ACC112 (cell line): ENCODE measurements at regions not wholly inside any gene's neighbourhood (a gene's known extent, or its start where the extent isn't known, plus 50 kb on each side); places are given as distances from the start of the nearest gene placed in this dataset.

ENCODE experiments used
- H2AFZ ChIP-seq: fragments of 200-600 bp; sonication (generic); one replicate; pipeline ENCODE4 v1.6.0; 2017; ENCODE audit warnings: antibody characterized with exemption, low read length; ENCODE audit not compliant: unreplicated experiment
- H3K27ac ChIP-seq: fragments of 200-600 bp; sonication (generic); 2 replicates; pipeline ENCODE4 v1.5.1; 2014; ENCODE audit warnings: low read depth, mild to moderate bottlenecking, antibody characterized with exemption, low read length, moderate library complexity
- H3K27me3 ChIP-seq: fragments of 200-600 bp; sonication (generic); 2 replicates; pipeline ENCODE4 v1.6.1; 2014; ENCODE audit warnings: mild to moderate bottlenecking, antibody characterized with exemption, low read length, moderate library complexity, mixed read lengths; ENCODE audit not compliant: insufficient read depth
- H3K36me3 ChIP-seq: fragments of 200-600 bp; sonication (generic); 2 replicates; pipeline ENCODE4 v1.6.1; 2016; ENCODE audit warnings: mild to moderate bottlenecking, antibody characterized with exemption, low read length, moderate library complexity, mixed read lengths; ENCODE audit not compliant: insufficient read depth
- H3K4me1 ChIP-seq: fragments of 200-600 bp; sonication (generic); one replicate; pipeline ENCODE4 v1.6.1; 2016; ENCODE audit warnings: low read length, mixed read lengths; ENCODE audit not compliant: insufficient read depth, unreplicated experiment, control insufficient read depth
- H3K4me3 ChIP-seq: fragments of 200-600 bp; sonication (generic); 2 replicates; pipeline ENCODE4 v1.5.1; 2014; ENCODE audit warnings: mild to moderate bottlenecking, low read depth, low read length
- H3K79me2 ChIP-seq: fragments of 200-600 bp; sonication (generic); one replicate; pipeline ENCODE4 v1.6.0; 2016; ENCODE audit warnings: low read length; ENCODE audit not compliant: control insufficient read depth, unreplicated experiment, insufficient read depth

GRCh38 chr3:69460034-69460433 lies 74.1 kb upstream of the FRMD4B start:
- H3K79me2 ChIP-seq: no peaks in the 10 kb centered on the region
- H3K4me1 ChIP-seq: no peaks in the 10 kb centered on the region
- H3K36me3 ChIP-seq: no peaks in the 10 kb centered on the region
- peaks cover 33% of the 10 kb centered on the region for H3K27me3 ChIP-seq
- no peak overlapping the region for H2AFZ ChIP-seq
- H3K4me3 ChIP-seq: no peak overlapping the region
- H3K27ac ChIP-seq: no peak overlapping the region

DNA sequence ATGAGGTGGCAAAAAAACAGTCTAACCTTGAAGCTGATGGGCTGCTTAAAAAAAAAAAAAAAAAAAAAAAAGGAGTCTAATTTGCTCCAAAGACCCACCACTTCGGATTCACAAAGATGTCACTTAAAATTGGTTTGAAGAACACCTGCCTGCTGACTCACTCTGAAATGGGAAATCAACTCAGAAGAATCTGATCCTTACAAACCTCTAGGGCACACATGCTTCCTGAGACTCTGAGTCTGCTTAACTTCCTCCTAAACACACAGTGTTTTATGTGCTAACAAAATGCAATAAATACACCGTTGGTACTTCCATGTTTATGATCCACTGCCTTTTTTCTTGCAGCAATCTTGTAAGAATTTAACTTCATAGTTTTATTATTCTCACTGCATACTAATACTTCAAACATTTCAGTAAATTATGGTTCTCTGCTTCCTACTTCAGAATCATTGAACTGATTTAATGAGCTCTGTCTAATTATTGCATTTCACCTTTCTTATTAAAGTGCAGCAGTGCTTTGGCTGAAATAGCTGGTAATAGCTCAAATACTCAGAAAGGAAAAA lies 73.0 kb upstream of the FRMD4B start:
- H3K79me2 ChIP-seq: no peaks in the 10 kb centered on the region
- H3K4me3 ChIP-seq: no peak overlapping the region
- H3K4me1 ChIP-seq: no peaks in the 10 kb centered on the region
- peaks cover 33% of the 10 kb centered on the region for H3K27me3 ChIP-seq
- no peaks in the 10 kb centered on the region for H3K36me3 ChIP-seq
- no peak overlapping the region for H3K27ac ChIP-seq
- no peak overlapping the region for H2AFZ ChIP-seq

GRCh38 chr3:69456631-69457030 lies 70.7 kb upstream of the FRMD4B start:
- H3K4me1 ChIP-seq: no peaks in the 10 kb centered on the region
- no peak overlapping the region for H2AFZ ChIP-seq
- H3K36me3 ChIP-seq: no peaks in the 10 kb centered on the region
- H3K27ac ChIP-seq: no peak overlapping the region
- H3K79me2 ChIP-seq: no peaks in the 10 kb centered on the region
- peaks cover 33% of the 10 kb centered on the region for H3K27me3 ChIP-seq
- no peak overlapping the region for H3K4me3 ChIP-seq

DNA sequence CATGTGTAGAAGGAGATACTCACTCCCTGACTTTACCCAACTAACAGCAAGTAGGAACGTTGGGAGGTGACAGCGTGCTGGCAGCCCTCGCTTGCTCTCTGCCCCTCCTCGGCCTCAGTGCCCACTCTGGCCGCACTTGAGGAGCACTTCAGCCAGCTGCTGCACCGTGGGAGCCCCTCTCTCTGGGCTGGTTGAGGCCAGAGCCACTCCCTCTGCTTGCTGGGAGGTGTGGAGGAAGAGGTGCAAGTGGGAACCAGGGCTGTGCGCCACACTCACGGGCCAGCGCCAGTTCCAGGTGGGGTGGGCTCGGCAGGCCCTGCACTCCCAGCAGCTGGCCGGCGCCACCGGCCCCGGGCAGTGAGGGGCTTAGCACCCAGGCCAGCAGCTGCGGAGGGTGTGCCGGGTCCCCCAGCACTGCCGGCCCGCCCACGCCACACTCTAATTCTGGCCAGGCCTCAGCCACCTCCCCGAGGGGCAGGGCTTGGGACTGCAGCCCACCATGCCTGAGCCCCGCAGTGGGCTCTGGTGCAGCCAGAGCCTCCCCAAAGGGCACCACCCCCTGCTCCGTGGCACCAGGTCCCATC lies 68.4 kb upstream of the FRMD4B start:
- Histone ChIP-seq H3K79me2 (no peaks in the 10 kb centered on the region), H2AFZ (no peak overlapping the region), H3K4me1 (no peaks in the 10 kb centered on the region), H3K36me3 (no peaks in the 10 kb centered on the region), H3K4me3 (no peak overlapping the region), H3K27ac (no peak overlapping the region), H3K27me3 (peaks cover 30% of the 10 kb centered on the region)

DNA sequence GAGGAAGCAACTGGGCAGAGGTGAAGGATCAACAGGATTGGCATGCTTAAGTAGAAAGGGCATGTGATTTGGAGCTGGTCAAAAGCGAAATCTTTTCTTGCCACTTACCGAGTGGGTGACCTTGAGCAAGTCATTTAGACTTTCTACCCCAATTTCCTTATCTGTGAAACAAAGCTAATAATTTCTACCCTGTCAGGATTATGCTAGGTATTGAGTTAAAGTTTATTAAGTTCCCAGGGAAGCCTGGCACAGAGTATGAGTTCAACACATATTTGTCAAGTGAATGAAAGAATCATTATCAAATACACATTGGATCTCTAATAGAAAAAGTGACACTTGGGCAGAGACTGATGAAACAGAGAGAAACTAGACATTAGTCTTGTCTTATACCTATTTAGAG lies 66.4 kb upstream of the FRMD4B start:
- Histone ChIP-seq H2AFZ (no peak overlapping the region), H3K4me3 (no peak overlapping the region), H3K27ac (no peak overlapping the region), H3K36me3 (no peaks in the 10 kb centered on the region), H3K27me3 (peaks cover 12% of the 10 kb centered on the region), H3K79me2 (no peaks in the 10 kb centered on the region), H3K4me1 (no peaks in the 10 kb centered on the region)

DNA sequence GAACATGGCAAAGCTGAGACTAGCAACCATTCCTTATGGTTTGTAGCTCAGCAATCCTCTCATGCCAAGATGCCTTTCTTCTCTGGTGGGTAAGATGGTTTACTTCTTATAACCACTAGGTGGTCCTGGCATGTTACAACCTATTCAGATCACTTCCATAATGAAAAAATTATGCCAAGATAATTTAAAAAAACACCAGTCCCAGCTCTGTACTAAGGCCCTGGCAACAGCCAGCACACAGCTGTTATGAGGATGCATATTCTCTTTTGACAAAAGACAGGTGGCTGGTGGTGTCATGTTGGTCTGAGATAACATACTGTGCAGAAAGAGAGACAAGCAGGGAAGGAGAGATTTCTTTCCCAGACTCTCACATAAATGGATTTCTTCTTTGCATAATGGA lies 65.7 kb upstream of the FRMD4B start:
- Histone ChIP-seq H3K4me3 (no peak overlapping the region), H2AFZ (no peak overlapping the region), H3K4me1 (no peaks in the 10 kb centered on the region), H3K27me3 (peaks cover 5% of the 10 kb centered on the region; the same call in 1 of the 2 replicates), H3K27ac (no peak overlapping the region), H3K79me2 (no peaks in the 10 kb centered on the region), H3K36me3 (no peaks in the 10 kb centered on the region)

DNA sequence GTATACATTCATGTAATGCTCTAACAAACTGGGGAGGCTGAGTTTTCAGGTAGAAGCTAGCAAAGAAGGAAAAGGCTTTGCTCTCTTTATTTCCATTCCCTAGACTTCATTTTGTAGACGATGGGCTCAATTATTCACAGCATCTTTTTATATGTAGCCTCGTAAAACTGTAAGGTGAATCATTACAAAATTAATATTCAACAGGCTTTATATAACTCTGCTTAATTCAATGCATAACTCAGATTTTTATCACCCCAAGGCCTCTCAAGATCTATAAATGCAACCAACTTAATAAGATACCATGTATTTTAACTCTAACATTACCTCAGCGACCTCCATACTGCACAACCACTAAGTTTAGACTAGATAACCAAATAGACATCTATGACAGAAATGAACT lies 63.0 kb upstream of the FRMD4B start:
- H3K27ac ChIP-seq: no peak overlapping the region
- H3K79me2 ChIP-seq: no peaks in the 10 kb centered on the region
- no peak overlapping the region for H3K4me3 ChIP-seq
- no peaks in the 10 kb centered on the region for H3K27me3 ChIP-seq
- no peaks in the 10 kb centered on the region for H3K36me3 ChIP-seq
- no peak overlapping the region for H2AFZ ChIP-seq
- peaks cover 8% of the 10 kb centered on the region for H3K4me1 ChIP-seq

GRCh38 chr3:69446402-69447072 lies 60.6 kb upstream of the FRMD4B start:
- no peaks in the 10 kb centered on the region for H3K79me2 ChIP-seq
- H3K27me3 ChIP-seq: no peaks in the 10 kb centered on the region
- no peaks in the 10 kb centered on the region for H3K36me3 ChIP-seq
- no peak overlapping the region for H3K27ac ChIP-seq
- H2AFZ ChIP-seq: no peak overlapping the region
- H3K4me3 ChIP-seq: no peak overlapping the region
- peaks cover 8% of the 10 kb centered on the region for H3K4me1 ChIP-seq

DNA sequence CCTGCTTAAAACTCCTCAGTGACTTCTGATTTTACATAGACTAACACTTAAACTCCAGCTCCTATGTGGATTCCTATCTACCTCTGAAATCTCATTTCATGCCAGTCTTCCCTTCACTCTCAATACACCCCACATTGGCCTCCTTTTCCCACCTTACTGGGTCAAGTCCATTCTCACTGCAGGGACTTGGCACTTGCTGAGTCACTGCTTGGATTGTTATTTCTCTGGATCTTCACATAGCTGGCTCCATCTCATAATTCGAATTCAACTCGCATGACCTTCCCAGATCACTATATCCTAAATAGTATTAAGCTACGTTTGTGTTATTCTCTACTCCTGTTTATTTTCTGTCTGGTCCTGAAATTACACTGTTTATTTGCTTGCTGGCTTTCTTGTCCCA lies 59.6 kb upstream of the FRMD4B start:
- no peaks in the 10 kb centered on the region for H3K36me3 ChIP-seq
- H3K27ac ChIP-seq: no peak overlapping the region
- H3K79me2 ChIP-seq: no peaks in the 10 kb centered on the region
- H2AFZ ChIP-seq: no peak overlapping the region
- peak overlapping the region; percentile 72 for H3K4me3 ChIP-seq
- peaks cover 8% of the 10 kb centered on the region for H3K4me1 ChIP-seq
- no peaks in the 10 kb centered on the region for H3K27me3 ChIP-seq

GRCh38 chr3:69445024-69445423 lies 59.1 kb upstream of the FRMD4B start:
- no peak overlapping the region for H3K27ac ChIP-seq
- no peaks in the 10 kb centered on the region for H3K79me2 ChIP-seq
- no peaks in the 10 kb centered on the region for H3K36me3 ChIP-seq
- H2AFZ ChIP-seq: peak overlapping the region; percentile 82
- H3K27me3 ChIP-seq: no peaks in the 10 kb centered on the region
- H3K4me3 ChIP-seq: peak overlapping the region; percentile 72
- H3K4me1 ChIP-seq: peaks cover 8% of the 10 kb centered on the region

GRCh38 chr3:69443457-69443920 lies 57.6 kb upstream of the FRMD4B start:
- Histone ChIP-seq H3K27me3 (no peaks in the 10 kb centered on the region), H3K79me2 (no peaks in the 10 kb centered on the region), H3K27ac (no peak overlapping the region), H3K4me1 (peaks cover 8% of the 10 kb centered on the region), H3K36me3 (no peaks in the 10 kb centered on the region), H2AFZ (no peak overlapping the region), H3K4me3 (no peak overlapping the region)
